ENCODE measurements at regions not wholly inside any gene's neighbourhood (a gene's known extent, or its start where the extent isn't known, plus 50 kb on each side); places are given as distances from the start of the nearest gene placed in this dataset.

GRCh38 chr1:213389061-213389581, 338.1 kb downstream of the RPS6KC1 start:
- H3K9me1 ChIP-seq (ENCODE audit: control insufficient read depth, extremely low read depth, insufficient read depth, low read length): no peaks in the 10 kb centered on the region
- H3K4me2 ChIP-seq (ENCODE audit: control insufficient read depth, extremely low read depth, insufficient read depth, low read depth, low read length): no peak overlapping the region
- H4K20me1 ChIP-seq (ENCODE audit: control insufficient read depth, extremely low read depth, insufficient read depth, low read length): no peaks in the 10 kb centered on the region
- no peak overlapping the region for H2AFZ ChIP-seq (ENCODE audit: control insufficient read depth, low read length)
- no peak overlapping the region for H3K9ac ChIP-seq (ENCODE audit: control insufficient read depth, extremely low read depth, insufficient read depth, low read length)
- no peaks in the 10 kb centered on the region for H3K36me3 ChIP-seq (ENCODE audit: control insufficient read depth in 2 of 2, extremely low read depth in 1 of 2, insufficient read depth in 2 of 2, low read length in 2 of 2)
- no peaks in the 10 kb centered on the region for H3K27me3 ChIP-seq (ENCODE audit: control insufficient read depth, extremely low read depth, insufficient read depth, low read length)
- H3K4me3 ChIP-seq (ENCODE audit: control insufficient read depth in 2 of 3, extremely low read depth in 1 of 3, insufficient read depth in 2 of 3, low read depth in 1 of 3, low read length in 3 of 3): no peak overlapping the region
- H3K27ac ChIP-seq (ENCODE audit: control insufficient read depth, insufficient read depth, low read length): no peak overlapping the region
- dilution Hi-C loops (cut with MboI; ENCODE audit: extremely low pct_ligation_motif_present, low sequenced_read_pairs): no loop called here
- no peak for DNase-seq (ENCODE audit: low read depth, low spot score)
- H3K9me3 ChIP-seq (ENCODE audit: control insufficient read depth, low read depth, low read length): no peaks in the 10 kb centered on the region
- FAIRE-seq: no peak
- H3K4me1 ChIP-seq (ENCODE audit: control insufficient read depth, extremely low read depth, insufficient read depth, low read length): no peaks in the 10 kb centered on the region
- TF ChIP-seq CTCF (optimal IDR thresholded peaks at IDR 0.05 in 1 of 3, IDR thresholded peaks at IDR 0.05 in 1 of 3, conservative IDR thresholded peaks at IDR 0.05 in 1 of 3; ENCODE audit: extremely low read depth in 1 of 3, insufficient read depth in 2 of 3, low read length in 3 of 3) (no peak), EZH2 (IDR thresholded peaks at IDR 0.05; ENCODE audit: low read length) (no peak)
- no peaks in the 10 kb centered on the region for H3K79me2 ChIP-seq (ENCODE audit: control insufficient read depth, insufficient read depth, low read length)

- H3K4me2 ChIP-seq (ENCODE audit: control insufficient read depth, extremely low read depth, insufficient read depth, low read depth, low read length): no peak overlapping the region
Observed at GRCh38 chr1:213391445-213391844, 340.4 kb downstream of the RPS6KC1 start.

More at GRCh38 chr1:213391445-213391844, 340.4 kb downstream of the RPS6KC1 start:
- TF ChIP-seq CTCF (optimal IDR thresholded peaks at IDR 0.05 in 1 of 3, IDR thresholded peaks at IDR 0.05 in 1 of 3, conservative IDR thresholded peaks at IDR 0.05 in 1 of 3; ENCODE audit: extremely low read depth in 1 of 3, insufficient read depth in 2 of 3, low read length in 3 of 3): no peak
- H3K9me3 ChIP-seq (ENCODE audit: control insufficient read depth, low read depth, low read length): no peaks in the 10 kb centered on the region
- H2AFZ ChIP-seq (ENCODE audit: control insufficient read depth, low read length): no peak overlapping the region
- dilution Hi-C loops (cut with MboI; ENCODE audit: extremely low pct_ligation_motif_present, low sequenced_read_pairs): no loop called here
- no peaks in the 10 kb centered on the region for H3K79me2 ChIP-seq (ENCODE audit: control insufficient read depth, insufficient read depth, low read length)
- H3K4me3 ChIP-seq (ENCODE audit: control insufficient read depth in 2 of 3, extremely low read depth in 1 of 3, insufficient read depth in 2 of 3, low read depth in 1 of 3, low read length in 3 of 3): no peak overlapping the region
- no peak overlapping the region for H3K27ac ChIP-seq (ENCODE audit: control insufficient read depth, insufficient read depth, low read length)
- no peaks in the 10 kb centered on the region for H3K27me3 ChIP-seq (ENCODE audit: control insufficient read depth, extremely low read depth, insufficient read depth, low read length)
- DNase-seq (ENCODE audit: low read depth, low spot score) (no peak), FAIRE-seq (no peak)
- no peaks in the 10 kb centered on the region for H3K36me3 ChIP-seq (ENCODE audit: control insufficient read depth in 2 of 2, extremely low read depth in 1 of 2, insufficient read depth in 2 of 2, low read length in 2 of 2)
- H4K20me1 ChIP-seq (ENCODE audit: control insufficient read depth, extremely low read depth, insufficient read depth, low read length): no peaks in the 10 kb centered on the region
- H3K9ac ChIP-seq (ENCODE audit: control insufficient read depth, extremely low read depth, insufficient read depth, low read length): no peak overlapping the region
- H3K9me1 ChIP-seq (ENCODE audit: control insufficient read depth, extremely low read depth, insufficient read depth, low read length): no peaks in the 10 kb centered on the region
- H3K4me1 ChIP-seq (ENCODE audit: control insufficient read depth, extremely low read depth, insufficient read depth, low read length): no peaks in the 10 kb centered on the region
